ENCODE measurements at regions not wholly inside any gene's neighbourhood (a gene's known extent, or its start where the extent isn't known, plus 50 kb on each side); places are given as distances from the start of the nearest gene placed in this dataset.

GRCh38 chr13:112247471-112248405 lies 128.4 kb upstream of the SPACA7 start:
- no peak for DNase-seq

GRCh38 chr13:112248406-112248760 lies 127.8 kb upstream of the SPACA7 start:
- no peak for DNase-seq

DNA sequence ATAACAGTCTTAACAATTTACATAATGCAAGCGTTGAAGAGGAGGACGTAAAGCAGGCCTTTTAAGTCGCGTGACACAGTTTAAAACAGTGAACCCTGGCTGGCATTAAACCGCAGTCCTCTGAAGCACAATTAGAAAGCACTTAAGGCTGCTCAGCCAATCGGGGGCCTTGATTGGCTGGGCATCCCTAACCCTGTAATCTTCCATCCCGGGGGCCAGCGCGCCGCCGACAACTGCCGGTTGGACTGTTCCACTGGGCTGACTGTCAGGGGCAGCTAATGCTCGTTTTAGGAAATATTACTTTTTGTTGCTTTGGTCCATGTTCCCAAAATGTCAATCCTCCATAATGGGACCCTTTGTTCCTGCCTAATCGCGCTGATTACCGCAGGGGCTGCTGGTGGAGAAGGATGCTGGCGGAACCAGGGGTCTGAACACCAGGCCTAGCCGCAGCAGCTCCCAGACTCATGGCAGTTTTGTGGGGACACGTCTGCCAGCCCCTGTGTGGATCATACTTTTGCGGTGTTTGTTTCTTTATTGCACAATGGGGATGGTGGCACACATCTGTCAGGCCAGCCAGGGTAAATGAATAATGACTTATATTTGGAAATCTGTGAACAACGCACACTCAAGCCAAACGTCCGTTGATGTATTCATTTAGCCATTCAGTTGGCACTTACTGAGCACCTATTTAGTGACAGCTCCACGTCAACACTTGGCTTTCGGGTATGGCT lies 127.1 kb upstream of the SPACA7 start:
- no peak for DNase-seq

- DNase-seq = no peak
These were observed 126.2 kb upstream of the SPACA7 start for GRCh38 chr13:112249644-112250610.

DNA sequence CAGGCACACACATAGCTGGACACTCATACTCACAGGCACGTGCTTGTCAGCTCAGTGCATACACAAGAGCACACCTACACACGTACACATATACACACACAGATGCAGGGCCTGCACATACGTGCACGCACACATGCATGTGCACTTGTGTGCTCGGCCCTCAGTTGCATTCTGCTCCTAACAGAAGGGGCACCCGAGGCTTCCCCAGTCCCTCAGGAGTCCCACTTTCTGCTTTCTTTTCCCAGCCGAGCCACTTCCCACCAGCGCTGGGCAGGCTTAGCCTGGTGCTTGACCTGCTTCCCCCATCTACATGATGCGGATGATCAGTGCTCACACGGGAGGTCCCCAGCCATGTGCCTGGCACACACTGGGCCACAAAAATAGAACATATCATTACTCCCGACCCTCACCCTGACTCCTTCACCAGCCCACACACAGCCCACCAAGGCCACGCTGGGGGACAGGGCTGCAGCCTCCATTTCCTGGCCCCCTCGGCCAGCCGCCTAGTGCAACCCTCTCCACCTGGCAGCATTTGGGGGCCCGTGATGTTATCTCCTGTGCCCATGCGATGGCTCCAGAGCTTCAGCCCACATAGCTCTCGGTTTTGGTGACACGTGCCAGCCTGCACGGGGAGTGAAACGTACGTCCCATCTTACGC lies 125.2 kb upstream of the SPACA7 start:
- DNase-seq = no peak

DNA sequence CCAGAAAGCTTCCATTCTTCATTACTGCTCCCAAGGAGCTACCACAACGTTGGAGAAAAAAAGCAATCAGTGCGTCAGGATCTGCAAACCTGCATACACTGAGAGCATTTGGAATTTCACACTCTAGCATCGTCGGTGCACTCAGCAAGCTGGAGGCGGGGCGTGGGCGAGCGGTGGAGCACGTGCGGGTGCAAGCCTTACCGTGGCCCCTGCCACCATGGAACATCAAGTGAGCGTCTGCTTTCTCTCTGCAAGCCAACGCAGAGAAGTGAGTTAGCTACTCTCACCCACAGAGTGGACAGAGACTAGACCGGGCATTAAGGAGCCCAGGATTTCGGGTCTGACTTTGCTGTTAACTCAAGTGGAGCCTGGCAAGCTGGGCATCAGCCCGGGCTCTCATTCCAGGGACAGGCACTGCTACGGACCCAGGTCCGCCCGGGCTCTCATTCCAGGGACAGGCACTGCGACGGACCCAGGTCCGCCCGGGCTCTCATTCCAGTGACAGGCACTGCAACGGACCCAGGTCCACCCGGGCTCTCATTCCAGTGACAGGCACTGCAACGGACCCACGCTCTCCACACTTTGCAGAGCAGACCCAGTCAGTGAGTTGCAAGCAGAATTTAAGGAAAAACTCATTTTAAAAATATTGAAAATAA lies 124.1 kb upstream of the SPACA7 start:
- DNase-seq = no peak

GRCh38 chr13:112252804-112253590 lies 123.2 kb upstream of the SPACA7 start:
- no peak for DNase-seq

DNA sequence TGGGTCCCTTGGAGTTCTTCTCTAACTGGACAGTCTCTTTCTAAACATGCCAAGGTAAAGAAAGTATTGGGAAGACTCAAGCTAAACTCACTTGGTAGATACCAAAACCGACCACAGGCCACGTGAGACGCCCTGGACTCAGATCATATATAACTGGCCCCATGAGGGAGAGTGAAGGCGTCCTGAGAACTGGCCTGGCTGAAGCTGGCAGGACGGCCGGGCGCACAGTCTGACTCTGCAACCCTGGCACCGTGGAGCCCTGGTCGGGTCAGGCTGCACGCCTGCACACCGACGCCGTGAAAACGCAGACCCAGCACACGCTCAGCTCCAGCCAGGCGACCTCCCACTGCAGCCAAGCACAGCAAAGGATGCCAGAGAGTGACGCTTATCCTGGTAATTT lies 122.5 kb upstream of the SPACA7 start:
- no peak for DNase-seq

DNA sequence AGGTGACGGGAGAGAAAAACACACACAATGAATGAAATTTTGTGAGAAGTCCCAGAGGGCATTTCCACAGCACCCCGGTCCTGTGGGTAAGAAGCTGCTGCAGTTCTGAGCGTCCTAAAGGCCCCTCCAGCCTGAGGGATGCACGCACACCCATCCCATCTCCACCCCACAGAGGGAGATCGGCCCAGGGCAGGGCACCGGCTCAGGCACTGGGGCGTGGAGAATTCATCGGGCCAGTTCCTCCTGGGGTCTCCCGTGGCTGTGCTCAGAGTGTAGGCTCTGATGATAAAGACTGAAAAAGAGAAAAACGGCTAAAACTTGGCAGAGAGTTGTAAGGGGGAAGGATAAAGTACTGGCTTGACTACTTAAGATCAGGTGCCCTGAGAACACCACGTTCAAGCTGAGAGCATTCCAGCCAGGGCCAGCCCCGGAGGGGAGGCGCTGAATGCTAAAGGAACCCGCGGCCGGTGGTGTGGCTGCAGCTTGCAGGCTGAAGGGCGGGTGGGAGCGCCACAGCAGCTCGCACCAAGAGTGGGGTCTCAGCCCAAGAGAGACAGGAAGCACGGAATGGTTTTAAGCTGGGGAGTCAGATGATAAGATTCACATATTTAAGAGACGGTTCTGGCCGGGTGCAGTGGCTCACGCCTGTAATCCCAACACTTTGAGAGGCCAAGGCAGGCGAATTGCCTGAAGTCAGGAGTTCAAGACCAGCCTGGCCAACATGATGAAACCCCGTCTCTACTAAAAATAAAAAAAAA lies 121.9 kb upstream of the SPACA7 start:
- DNase-seq = no peak

- no peak for DNase-seq
These were observed 121.3 kb upstream of the SPACA7 start for GRCh38 chr13:112254900-112255299.

- no peak for DNase-seq
These were observed 120.5 kb upstream of the SPACA7 start for GRCh38 chr13:112255550-112256120.

DNA sequence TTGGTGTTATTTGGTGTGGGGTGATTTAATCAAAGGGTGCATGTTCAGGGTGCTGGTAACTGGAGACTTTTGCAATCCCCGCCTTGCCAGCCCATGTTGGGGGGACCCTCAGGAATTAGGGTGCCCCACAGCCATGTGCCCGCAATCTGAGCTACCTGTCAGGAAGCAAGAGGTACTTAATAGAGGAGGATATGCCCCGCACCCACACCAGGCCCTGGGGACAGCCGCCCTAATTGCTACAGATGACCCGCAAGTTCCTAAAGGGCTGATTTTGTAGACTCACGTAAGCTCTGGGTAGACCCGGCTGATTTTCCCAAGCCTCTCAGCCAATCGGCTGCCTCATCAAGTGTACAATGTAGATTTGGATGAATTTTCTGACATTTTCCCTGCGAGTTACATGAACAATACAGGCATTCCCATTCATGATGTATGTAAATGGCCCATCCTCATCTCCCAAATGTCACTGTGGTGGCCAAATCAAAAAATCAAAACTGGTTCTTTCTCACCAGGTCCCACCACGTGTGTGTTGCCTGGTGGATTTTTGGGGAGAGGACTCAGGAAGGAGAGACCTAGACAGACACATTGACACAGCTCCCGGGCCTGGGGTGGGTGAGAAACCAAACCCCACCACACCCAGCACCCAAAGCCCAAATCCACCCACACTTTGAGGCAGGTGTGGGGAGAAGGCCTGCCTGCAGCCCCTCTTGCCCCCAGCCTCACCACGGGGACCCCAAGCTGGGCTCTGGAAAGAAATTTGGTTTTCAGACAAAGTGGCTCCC lies 119.2 kb upstream of the SPACA7 start:
- no peak for DNase-seq

- DNase-seq = no peak
These were observed 116.6 kb upstream of the SPACA7 start for GRCh38 chr13:112259511-112259910.

GRCh38 chr13:112260108-112261055 lies 115.8 kb upstream of the SPACA7 start:
- no peak for DNase-seq

DNA sequence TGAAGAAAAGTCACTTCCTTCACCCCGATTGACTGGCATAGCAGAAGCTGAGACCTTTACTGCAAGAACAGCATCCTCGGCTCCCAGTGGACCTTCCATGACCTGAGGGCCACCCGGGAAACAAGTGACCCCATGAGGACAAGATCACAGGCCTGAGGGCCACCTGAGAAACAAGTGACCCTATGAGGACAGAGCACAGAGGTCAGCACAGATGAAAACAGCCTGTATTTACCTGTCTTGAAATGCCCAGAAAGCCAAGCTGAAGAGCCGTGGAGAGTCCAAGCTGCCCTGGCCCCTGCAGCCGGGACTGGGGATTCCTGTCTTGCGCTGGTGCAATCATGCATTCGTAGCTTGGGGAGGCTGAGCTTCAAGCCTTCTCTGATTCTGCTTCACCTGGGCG lies 114.2 kb upstream of the SPACA7 start:
- DNase-seq = no peak

- DNase-seq = no peak
These were observed 113.0 kb upstream of the SPACA7 start for GRCh38 chr13:112263152-112263551.

DNA sequence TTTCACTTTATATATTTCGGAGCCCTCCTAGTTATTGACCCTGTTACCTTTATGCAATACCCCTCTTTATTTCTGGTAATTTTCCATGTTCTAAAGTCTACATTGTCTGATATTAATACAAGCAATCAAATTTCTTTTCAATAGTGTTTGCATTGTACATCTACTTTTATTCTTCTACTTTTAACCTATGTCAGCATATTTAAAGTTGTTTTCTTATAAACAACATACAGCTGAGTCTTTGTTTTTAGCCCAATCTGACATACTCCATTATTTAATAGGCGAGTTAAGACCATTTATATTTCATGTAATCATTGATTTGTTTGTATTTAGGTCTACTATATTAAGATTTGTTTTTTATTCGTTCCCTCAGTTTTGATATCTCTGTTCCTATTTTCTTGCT lies 108.5 kb upstream of the SPACA7 start:
- no peak for DNase-seq

GRCh38 chr13:112270951-112271350 lies 105.2 kb upstream of the SPACA7 start:
- no peak for DNase-seq
